CD4-positive, alpha-beta T cell treated with Interleukin-15 for 1 hour (primary cell): ENCODE measurements at regions not wholly inside any gene's neighbourhood (a gene's known extent, or its start where the extent isn't known, plus 50 kb on each side); places are given as distances from the start of the nearest gene placed in this dataset.
"Not testable (repeated sequence)": the region's sequence is repeated elsewhere in the genome, so short reads cannot be mapped to it uniquely, and the experiment has no call there.

Experiments used
- DNase-seq: peaks from one replicate; pipeline ENCODE4 v3.0.0-alpha.2; 2020

DNA sequence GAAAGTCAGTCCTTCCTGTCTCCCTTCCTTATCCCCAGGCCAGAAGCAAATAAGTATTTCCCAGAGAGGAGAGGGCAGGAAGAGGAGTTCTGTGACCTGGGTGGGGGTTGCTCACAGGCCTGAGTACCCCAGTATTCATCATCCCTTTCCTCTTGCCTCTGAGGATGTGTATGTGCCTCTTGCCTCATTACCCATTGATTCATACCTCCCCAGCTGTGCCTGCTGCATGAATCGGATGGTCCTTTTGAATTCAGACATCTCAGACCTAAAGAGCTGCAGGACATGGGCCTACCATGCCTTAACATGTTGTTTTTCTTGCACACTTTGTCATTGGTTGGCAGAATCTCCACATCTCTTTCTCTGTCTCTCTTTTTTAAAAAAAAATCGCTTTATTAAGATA lies 112.8 kb upstream of the SHB start:
- DNase-seq = no peak

- DNase-seq = no peak
Measured at GRCh38 chr9:38181232-38181631, 112.2 kb upstream of the SHB start.

DNA sequence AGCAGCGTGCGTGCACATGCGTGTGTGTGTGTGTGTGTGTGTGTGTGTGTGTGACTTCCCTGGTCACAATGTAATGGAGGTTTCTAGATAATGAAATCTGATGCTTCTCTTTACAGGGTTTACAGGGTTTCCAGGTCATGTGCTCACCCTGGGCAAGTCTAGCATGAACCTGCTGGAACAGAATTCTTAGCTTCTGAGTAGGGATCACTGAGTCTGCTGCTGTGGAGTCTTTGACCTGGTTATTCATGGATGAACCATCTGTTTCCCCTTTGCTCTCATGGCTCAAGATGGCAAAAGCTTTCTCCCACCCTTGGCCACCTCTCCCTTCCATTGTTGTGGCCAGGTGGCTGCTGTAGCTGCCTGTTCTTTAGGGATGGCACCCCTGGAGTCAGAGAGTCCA lies 111.6 kb upstream of the SHB start:
- DNase-seq = no peak

DNA sequence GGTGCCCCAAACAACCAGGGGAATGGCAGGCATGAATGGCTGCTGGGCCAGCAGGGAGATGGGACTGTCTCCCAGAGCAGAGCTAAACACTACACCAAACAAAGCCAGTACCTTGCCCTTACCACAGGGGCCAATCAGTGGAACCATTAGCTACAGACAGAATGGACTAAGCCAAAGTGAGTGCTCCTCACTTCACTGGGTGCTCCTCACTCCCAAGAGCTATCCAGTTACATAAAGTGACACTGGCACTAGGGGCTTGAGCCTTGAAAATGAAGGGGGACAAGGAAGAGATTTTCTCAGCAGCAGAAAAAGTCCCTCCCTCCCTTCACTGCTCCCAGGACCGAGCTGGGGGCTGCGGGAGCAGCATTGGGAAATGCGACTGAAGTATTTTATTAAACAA lies 110.9 kb upstream of the SHB start:
- no peak for DNase-seq

DNA sequence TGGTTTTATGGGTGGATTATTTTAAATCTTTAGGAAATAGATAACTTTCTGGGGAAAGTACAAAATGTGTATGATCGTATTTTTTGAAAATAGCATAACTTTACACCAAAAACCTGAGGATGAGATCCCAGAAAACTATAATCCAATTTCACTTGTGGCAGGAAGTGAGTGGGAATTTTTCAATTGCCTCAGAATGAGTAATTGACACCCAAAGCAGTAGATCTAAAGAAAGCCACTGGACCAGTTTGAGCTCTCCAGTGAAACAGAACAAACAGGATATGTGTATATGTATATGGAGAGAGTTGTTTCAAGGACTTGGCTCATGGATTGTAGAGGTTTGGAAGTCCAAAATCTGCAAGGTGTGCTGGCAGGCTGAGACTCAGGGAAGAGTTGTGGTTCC lies 109.2 kb upstream of the SHB start:
- no peak for DNase-seq

DNA sequence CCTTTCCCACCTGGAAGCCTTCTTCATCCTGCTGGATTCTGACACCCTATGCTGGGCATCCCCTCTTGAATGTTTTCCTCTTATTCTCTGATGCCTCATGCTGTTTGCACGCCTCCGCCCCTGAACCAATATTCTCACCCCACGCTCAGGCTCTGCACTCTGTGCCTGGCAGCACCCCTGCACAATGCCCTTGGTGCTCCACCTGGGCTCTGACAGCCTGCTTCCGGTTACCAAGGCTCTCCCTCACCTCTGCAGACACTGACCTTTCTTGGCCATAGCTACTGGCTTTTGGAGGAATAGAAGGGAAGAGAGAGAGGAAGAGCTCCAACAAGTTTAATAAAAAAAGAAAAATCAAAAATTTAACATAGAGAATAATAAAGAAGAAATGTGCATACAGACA lies 108.7 kb upstream of the SHB start:
- DNase-seq = no peak

DNA sequence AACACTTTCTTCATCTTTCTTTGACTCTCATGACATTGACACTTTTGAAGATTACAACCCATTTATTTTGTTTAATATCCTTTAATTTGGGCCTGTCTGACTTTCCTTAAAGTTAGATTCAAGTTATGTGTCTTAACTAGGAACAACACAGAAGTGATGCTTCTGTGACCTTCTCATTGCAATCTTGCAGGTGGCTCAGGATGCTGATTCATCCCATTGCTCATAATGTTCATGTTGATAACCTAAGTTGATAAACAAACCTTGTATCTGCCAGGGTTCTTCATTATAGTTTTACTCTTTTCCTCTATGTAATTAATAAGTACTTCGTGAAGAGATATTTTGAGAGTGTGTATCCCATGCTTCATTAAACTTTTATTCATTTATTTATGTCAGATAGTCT lies 107.2 kb upstream of the SHB start:
- no peak for DNase-seq

DNA sequence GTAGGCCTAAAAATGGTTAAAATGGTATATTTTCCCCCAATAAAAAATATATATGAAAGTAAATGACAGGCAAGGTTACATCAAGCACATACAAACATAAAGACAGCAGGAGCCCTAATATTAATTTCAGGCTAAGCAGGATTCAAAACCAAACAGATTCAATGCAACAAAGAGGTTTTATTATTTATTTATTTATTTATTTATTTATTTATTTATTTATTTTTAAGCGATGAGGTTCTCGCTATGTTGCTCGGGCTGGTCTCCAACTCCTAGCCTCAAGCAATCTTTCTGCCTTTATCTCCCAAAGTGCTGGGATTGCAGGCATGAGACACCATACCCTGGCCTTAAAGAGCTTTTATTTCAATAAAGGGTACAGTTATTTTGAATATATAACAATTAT lies 106.4 kb upstream of the SHB start:
- DNase-seq = no peak

- no peak for DNase-seq
Measured at GRCh38 chr9:38172586-38172985, 103.6 kb upstream of the SHB start.

DNA sequence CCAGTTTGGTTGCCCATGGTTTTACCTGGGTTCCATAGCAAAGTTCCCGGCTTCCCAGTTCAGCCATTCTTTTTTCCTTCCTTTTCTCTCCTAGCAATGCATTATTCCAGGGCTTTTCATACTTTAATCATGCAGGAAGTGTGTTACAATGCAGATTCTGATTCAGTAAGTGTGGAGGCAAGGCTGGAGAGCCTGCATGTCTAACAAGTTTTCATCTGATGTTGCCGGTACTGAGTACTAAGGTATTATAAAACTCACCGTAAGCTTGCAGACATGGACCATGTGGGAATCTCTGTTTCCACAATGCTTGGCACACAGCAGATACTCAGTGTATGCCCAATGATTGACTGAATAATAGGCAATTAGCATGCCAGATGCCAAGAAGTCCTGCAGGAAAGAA lies 102.9 kb upstream of the SHB start:
- no peak for DNase-seq

DNA sequence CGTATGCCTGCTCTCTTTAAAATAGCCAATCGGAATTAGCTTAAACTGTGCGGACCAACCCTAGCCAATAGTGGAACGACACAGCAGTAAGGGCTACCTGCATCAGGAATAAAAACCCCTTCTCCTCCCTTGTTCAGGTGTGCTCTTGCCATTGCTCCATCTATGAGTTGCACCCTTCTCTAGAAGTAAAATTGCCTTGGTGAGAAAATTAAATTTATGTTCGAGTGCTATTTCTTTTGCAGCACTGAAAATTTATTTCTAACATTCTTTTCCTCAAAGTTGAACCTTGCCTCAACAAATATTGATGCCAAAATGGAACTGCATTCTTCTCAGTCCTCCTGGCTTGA lies 102.5 kb upstream of the SHB start:
- no peak for DNase-seq

- not testable (repeated sequence) for DNase-seq
Measured at GRCh38 chr9:38170763-38171537, 101.9 kb upstream of the SHB start.

- DNase-seq = not testable (repeated sequence)
Measured at GRCh38 chr9:38170155-38170554, 101.1 kb upstream of the SHB start.

DNA sequence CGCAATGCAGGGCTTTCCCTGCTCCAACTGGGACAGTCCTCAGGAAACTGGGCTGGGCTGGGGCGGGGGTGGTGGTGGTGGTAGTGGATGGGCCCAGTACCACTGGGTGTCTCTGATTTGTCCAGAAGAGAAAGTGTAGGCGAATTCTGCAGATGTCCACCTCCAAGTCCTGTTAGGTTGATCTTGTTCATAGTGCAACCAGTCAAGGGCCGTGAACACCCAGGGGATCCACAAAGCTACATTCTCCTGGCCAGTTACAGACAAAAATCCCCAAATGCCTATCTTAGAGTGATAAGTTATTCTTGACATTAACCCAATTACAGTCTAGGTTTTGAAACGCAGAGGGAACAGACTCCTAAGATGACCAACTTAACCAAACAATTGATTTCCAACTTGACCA lies 97.5 kb upstream of the SHB start:
- no peak for DNase-seq

DNA sequence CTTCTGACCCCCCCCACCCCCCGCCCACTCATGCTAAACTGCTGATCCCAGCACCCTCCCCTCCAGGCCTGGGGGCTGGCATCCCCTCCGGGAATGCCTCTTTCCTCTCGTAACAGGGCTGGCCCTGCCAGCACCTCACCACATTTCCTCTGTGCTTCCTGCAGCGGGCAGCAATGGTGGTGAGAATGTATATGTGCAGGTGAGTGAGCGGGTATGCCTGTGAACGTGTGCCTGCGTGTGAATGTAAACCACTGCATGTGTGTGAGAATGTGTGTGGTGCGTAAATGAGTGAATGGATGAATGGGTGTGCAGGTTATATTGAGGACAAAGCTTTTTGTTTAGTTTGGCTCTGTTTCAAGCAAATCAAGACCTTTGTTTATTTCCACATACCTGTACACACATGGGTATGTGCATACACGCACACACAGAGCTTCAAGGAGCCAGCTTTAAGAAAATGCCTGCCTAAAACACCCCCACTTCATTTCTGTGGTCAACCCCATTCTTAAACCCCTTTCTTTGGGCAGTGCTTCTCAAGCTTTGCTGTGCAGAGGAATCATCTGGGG lies 95.7 kb upstream of the SHB start:
- no peak for DNase-seq

DNA sequence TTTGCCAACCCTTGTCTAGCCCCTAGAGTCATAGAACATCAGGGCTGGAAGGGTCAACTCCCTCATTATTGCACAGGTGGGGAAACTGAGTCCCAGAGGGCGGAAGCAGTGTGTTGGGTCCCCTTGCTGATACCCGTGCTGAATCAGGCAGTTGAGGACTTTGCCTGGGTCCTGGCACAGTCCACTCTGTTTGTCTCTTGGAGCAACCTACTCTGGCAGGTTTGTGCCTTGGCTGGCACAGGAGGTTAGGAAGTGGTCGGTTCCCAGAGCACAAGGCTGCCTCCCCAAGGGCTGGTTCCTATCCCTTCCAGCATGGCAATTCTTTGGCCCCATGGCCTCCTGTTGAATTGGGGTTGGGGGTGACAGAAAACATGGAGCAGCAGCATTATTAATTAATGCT lies 94.5 kb upstream of the SHB start:
- DNase-seq = no peak

DNA sequence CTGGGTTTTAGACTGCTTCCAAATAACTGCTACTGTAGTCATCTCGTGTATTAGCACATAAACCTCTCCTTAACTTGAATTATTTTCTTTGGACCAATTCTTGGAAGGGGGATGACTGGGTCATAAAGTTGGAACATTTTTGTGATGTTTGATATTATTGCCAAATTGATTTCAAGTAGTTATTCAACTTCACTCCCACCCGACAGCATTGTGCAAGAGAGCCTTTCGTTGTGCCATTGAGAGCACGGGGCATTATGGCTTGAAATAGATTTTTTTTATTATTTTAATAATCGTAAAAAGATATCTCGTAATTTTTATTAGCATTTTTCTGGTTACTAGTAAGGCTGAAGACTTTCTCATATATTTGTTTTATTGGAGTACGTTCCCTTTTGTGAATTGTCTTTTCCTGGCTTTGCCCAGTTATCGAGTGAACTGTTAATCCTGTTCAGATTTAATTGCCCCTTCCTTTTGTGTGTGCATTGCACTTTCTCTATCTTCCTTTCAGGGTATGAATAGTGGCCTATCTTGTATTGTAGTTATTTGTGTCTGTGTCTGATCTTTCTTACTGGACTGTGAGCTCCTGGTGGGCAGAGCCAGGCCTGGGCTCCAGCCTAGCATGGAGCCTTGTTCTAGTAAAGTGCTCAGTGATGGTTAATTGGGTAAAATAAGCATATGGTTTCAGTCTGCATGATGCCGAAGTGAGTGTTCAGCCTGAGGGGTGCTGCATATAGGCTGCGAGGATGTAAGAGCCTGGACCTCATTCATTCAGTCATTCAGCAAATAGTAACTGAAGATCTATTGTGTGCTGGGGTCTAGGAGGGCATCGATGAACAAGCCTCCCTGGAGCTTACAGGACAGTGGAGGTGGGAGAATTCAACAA lies 93.5 kb upstream of the SHB start:
- no peak for DNase-seq

DNA sequence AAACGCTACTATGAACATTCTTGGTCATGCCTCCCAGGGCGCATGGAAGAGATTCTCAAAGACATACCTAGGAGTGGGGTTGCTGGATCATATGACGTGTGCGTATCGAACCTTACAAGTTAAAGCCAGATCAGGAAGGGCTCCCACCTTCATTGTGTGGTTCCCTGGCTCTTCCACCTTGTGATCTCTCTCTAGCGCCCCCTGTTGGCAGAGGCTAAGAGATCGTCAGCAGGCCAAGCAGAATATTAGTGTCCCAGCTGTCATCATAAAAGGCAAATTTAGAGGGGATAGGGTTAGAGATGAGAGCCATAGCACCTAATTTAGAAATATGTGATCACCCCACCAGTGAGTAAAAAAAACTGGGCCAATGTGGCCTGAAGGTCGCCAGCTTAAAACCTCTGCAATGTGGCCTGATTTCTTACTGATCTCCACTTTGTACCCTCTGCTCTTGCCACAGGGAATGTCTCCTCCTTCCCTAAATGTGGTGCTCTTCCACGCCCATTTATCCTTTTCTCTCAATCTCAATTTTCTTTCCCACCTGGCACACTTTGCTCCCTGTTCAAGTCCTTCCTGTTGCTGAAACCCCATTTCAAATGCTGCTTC lies 91.7 kb upstream of the SHB start:
- peak; percentile 43 for DNase-seq

- DNase-seq = no peak
Measured at GRCh38 chr9:38159599-38159998, 90.6 kb upstream of the SHB start.

- no peak for DNase-seq
Measured at GRCh38 chr9:38158628-38159027, 89.6 kb upstream of the SHB start.

- no peak for DNase-seq
Measured at GRCh38 chr9:38157711-38158110, 88.7 kb upstream of the SHB start.

DNA sequence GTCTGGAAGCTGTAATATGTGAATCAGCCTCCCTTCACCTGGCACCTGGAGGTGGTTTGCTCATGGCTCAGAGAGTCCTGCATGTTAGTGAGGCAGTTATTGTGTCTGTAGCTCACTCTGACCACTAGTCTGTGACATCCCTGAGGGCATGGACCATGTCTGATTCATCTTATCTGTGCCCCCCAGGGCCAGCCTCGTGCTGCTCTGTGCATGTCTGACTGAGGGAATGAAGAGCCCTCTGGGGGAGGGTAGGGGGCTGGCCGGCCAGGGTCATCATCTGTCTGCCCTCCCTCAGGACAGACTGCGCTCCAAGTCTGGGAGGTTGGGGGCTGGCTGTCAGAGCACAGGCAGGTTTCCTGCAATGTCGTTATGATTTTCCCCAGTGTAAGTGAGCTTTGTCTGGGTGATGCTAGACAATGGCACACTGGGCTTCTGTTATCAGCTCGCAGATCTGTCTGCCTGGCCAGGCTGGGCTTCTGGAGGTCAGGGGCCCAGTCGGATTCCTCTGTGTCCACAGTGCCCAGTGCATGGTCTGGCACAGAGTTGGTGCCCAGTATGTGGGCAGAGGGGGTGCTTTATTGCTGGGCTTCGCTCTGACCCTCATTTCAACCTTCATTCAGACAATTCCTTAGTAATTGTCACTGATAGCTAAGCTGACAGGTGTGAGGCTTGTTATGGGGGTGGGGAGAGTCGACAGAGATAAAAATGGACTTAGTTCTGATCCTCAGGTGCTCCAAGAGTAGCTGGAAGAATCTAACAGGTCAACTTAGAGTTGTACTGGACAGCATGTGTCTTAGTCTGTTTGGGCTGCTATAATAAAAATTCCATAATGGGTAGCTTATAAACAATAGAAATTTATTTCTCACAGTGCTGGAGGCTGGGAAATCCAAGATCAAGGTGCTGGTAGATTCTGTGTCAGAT lies 85.7 kb upstream of the SHB start:
- DNase-seq = no peak

DNA sequence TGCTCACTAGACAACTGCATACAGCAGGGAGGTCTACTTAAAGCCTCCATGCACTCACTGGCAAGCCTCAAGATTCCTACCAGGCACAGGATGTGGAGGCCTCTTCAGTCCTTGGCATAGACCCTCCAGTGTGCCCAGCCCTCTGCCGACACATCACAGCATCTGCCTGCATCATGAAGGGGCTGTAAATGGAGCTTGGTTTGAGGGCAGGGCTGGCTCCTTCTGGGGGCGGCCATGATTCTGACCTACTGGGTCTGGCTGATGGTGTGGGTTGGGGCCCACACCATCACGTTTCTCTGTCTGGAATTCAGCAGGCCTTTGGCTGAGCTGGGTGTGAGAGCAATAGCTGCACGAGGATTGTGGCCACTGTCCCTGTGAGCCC lies 84.9 kb upstream of the SHB start:
- DNase-seq = no peak
